ENCODE measurements at regions not wholly inside any gene's neighbourhood (a gene's known extent, or its start where the extent isn't known, plus 50 kb on each side); places are given as distances from the start of the nearest gene placed in this dataset.

DNA sequence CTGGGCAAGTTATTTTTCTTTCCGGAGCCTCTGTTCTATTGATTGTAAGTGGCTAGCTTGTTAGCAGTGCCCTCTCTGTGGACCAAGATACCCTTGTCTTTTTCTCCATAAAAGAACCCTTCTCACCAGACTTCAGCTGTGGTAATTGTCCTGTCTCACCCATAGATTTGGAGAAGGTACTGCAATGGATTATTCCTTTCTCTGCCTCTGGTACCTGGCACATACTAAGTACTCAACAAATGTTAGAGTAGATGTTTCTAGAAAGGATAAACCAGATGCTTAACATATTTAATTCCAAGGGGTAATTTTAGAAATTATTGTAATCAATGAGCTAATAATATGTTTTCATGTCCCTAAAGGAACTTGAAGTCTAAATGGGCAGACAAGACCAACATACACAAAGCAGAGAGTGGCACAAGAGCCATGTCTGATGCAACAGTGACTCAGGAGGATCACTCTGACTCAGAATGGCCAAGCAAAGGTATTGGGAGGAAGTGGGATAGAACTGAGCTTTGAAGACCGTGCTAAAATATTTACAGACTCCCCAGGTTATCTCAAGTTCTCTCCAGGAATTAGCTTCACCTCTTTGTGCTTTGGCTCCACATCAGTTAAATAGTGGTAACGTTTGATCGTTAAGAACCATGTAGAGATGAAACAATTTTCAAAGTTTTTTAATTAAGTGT lies 129.7 kb upstream of the OSR1 start:
- WGBS, 4 donors = 85 to 90% (median 86%) methylated on average over 4 of the region's 4 CpGs
- no peaks in the 10 kb centered on the region for H3K27me3 ChIP-seq
- ATAC-seq (no peak), DNase-seq (no peak)
- no peak overlapping the region for H3K4me3 ChIP-seq
- no peaks in the 10 kb centered on the region for H3K36me3 ChIP-seq
- no peak overlapping the region for H3K27ac ChIP-seq
- intact Hi-C loops (cut with DNase I) = no loop called here
- TF ChIP-seq, protein P1, sequence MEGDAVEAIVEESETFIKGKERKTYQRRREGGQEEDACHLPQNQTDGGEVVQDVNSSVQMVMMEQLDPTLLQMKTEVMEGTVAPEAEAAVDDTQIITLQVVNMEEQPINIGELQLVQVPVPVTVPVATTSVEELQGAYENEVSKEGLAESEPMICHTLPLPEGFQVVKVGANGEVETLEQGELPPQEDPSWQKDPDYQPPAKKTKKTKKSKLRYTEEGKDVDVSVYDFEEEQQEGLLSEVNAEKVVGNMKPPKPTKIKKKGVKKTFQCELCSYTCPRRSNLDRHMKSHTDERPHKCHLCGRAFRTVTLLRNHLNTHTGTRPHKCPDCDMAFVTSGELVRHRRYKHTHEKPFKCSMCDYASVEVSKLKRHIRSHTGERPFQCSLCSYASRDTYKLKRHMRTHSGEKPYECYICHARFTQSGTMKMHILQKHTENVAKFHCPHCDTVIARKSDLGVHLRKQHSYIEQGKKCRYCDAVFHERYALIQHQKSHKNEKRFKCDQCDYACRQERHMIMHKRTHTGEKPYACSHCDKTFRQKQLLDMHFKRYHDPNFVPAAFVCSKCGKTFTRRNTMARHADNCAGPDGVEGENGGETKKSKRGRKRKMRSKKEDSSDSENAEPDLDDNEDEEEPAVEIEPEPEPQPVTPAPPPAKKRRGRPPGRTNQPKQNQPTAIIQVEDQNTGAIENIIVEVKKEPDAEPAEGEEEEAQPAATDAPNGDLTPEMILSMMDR (IDR thresholded peaks at IDR 0.05) = no peak
- TF ChIP-seq POLR2A (IDR thresholded peaks at IDR 0.05) = no peak
- peaks cover 0 to 11% (median 0%) of the 10 kb centered on the region in 12 donors for H3K4me1 ChIP-seq
- H3K9me3 ChIP-seq = no peaks in the 10 kb centered on the region

GRCh38 chr2:19484736-19485135 lies 126.3 kb upstream of the OSR1 start:
- TF ChIP-seq, protein P1 (IDR thresholded peaks at IDR 0.05) = no peak
- TF ChIP-seq POLR2A (IDR thresholded peaks at IDR 0.05) = no peak
- Histone ChIP-seq H3K4me1 (peaks cover 0 to 6% (median 0%) of the 10 kb centered on the region in 12 donors), H3K27me3 (no peaks in the 10 kb centered on the region), H3K4me3 (no peak overlapping the region), H3K36me3 (no peaks in the 10 kb centered on the region), H3K9me3 (no peaks in the 10 kb centered on the region), H3K27ac (no peak overlapping the region)
- ATAC-seq (no peak), DNase-seq (no peak)
- 90 to 100% (median 100%) methylated on average over 1 of the region's 1 CpG for WGBS, 4 donors
- intact Hi-C loops (cut with DNase I) = no loop called here

- TF ChIP-seq POLR2A (IDR thresholded peaks at IDR 0.05) = no peak
- TF ChIP-seq, protein P1 (IDR thresholded peaks at IDR 0.05) = no peak
- Histone ChIP-seq H3K4me3 (no peak overlapping the region), H3K36me3 (no peaks in the 10 kb centered on the region), H3K27me3 (no peaks in the 10 kb centered on the region), H3K27ac (no peak overlapping the region), H3K4me1 (no peaks in the 10 kb centered on the region), H3K9me3 (no peaks in the 10 kb centered on the region)
- 63 to 75% (median 70%) methylated on average over 5 of the region's 5 CpGs for WGBS, 4 donors
- no peak for DNase-seq
- ATAC-seq = no peak
- intact Hi-C loops (cut with DNase I) = no loop called here
Observed at GRCh38 chr2:19480673-19481072, 122.2 kb upstream of the OSR1 start.

DNA sequence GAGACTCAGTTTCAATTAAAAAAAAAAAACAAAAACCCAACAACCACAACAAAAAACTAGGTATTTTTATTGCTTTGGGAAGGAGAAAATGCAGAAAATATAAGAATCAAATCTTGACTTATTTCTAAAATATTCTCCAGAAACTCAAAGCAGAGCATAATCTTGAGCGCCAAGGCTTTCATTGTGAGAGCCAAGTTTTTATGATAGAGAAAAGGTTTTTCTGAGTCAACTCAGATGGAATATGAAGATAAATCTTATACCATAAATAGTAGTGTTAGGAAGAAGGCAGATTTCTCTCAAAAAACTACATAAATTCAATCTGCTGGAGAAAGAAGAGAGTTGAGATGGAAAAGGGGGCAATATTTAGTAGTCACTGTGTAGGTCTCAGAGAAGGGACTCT lies 121.2 kb upstream of the OSR1 start:
- Histone ChIP-seq H3K9me3 (no peaks in the 10 kb centered on the region), H3K4me1 (no peaks in the 10 kb centered on the region), H3K27me3 (no peaks in the 10 kb centered on the region), H3K27ac (no peak overlapping the region), H3K4me3 (no peak overlapping the region), H3K36me3 (no peaks in the 10 kb centered on the region)
- no peak for ATAC-seq
- DNase-seq = no peak
- TF ChIP-seq, protein P1 (IDR thresholded peaks at IDR 0.05) = no peak
- no peak for TF ChIP-seq POLR2A (IDR thresholded peaks at IDR 0.05)
- intact Hi-C loops (cut with DNase I) = no loop called here
- WGBS, 4 donors = 95 to 99% (median 96%) methylated on average over 1 of the region's 1 CpG
